SK-N-SH (cell line): ENCODE measurements at regions not wholly inside any gene's neighbourhood (a gene's known extent, or its start where the extent isn't known, plus 50 kb on each side); places are given as distances from the start of the nearest gene placed in this dataset.
A peak's percentile ranks its signal among the peaks of the same experiment; 100 is the strongest.

Source experiments
- CTCF ChIA-PET: fragments of 300-600, 350-600 bp; formaldehyde crosslinking; extraction: SDS; loops from one replicate; lab custom pipeline; 2021; lab: Yijun Ruan, JAX
- POLR2A ChIA-PET: fragments of 350-600 bp; sonication (Branson Sonifier 250); formaldehyde crosslinking; extraction: SDS; loops from one replicate; lab custom pipeline; 2020; ENCODE audit warnings: antibody characterized with exemption, inconsistent platforms; lab: Yijun Ruan, JAX
- DNase-seq: peaks from one replicate; pipeline ENCODE4 v3.0.0; 2012
- H2AFZ ChIP-seq: fragments of 200-600 bp; sonication (generic); 2 replicates; pipeline ENCODE4 v1.8.1; 2016; ENCODE audit warnings: antibody characterized with exemption, mild to moderate bottlenecking, low read depth
- H3F3A ChIP-seq: fragments of 200-600 bp; sonication (generic); replicated peaks from 2 replicates; pipeline ENCODE3; 2016; ENCODE audit warnings: antibody characterized with exemption, mild to moderate bottlenecking; ENCODE audit not compliant: insufficient read depth
- H3K27ac ChIP-seq, 2 experiments: fragments of 200-500 bp in 1 of 2; fragments of 200-600 bp in 1 of 2; sonication (Bioruptor generic) in 1 of 2; sonication (generic), shearing (Covaris generic) in 1 of 2; 2 replicates each; pipeline versions ENCODE4 v1.5.1 to v1.6.1; 2014 to 2016; ENCODE audit warnings: low read depth in 2 of 2, inconsistent platforms in 1 of 2, low read length in 1 of 2, mild to moderate bottlenecking in 1 of 2, mixed read lengths in 1 of 2
- H3K27me3 ChIP-seq: fragments of 200-600 bp; sonication (generic), shearing (Covaris generic); 2 replicates; pipeline ENCODE4 v1.6.1; 2016; ENCODE audit warnings: mixed run types; ENCODE audit not compliant: insufficient read depth
- H3K36me3 ChIP-seq, 2 experiments: fragments of 200-500 bp in 1 of 2; fragments of 200-600 bp in 1 of 2; sonication (Bioruptor generic) in 1 of 2; sonication (generic) in 1 of 2; replicated peaks in 1 of 2; 2 replicates each; pipeline versions ENCODE3 to v1.5.1; 2014 to 2016; ENCODE audit warnings: low read length in 1 of 2, mild to moderate bottlenecking in 1 of 2; ENCODE audit not compliant: insufficient read depth in 2 of 2, control insufficient read depth in 1 of 2
- H3K4me1 ChIP-seq, 2 experiments: fragments of 200-500 bp in 1 of 2; fragments of 200-600 bp in 1 of 2; sonication (Bioruptor generic) in 1 of 2; sonication (generic), shearing (Covaris generic) in 1 of 2; 2 replicates each; pipeline versions ENCODE4 v1.5.1 to v1.6.1; 2014 to 2016; ENCODE audit warnings: low read depth in 1 of 2, low read length in 1 of 2, mixed run types in 1 of 2; ENCODE audit not compliant: insufficient read depth in 2 of 2, control insufficient read depth in 1 of 2
- H3K4me2 ChIP-seq: fragments of 200-600 bp; sonication (generic), shearing (Covaris generic); 2 replicates; pipeline ENCODE4 v1.6.1; 2017; ENCODE audit warnings: mixed run types
- H3K4me3 ChIP-seq, 2 experiments: fragments of 200-500 bp in 1 of 2; fragments of 200-600 bp in 1 of 2; sonication (Bioruptor generic) in 1 of 2; sonication (generic), shearing (Covaris generic) in 1 of 2; 2 replicates each; pipeline versions ENCODE4 v1.5.1 to v1.8.1; 2014 to 2016; ENCODE audit warnings: low read depth in 2 of 2, inconsistent platforms in 1 of 2, low read length in 1 of 2, mild to moderate bottlenecking in 1 of 2, mixed read lengths in 1 of 2, moderate library complexity in 1 of 2
- H3K79me2 ChIP-seq: fragments of 200-600 bp; sonication (generic); 2 replicates; pipeline ENCODE4 v1.8.1; 2017; ENCODE audit warnings: mild to moderate bottlenecking; ENCODE audit not compliant: insufficient read depth
- H3K9ac ChIP-seq: fragments of 200-600 bp; sonication (generic); 2 replicates; pipeline ENCODE4 v1.6.1; 2017; ENCODE audit warnings: mixed run types
- H3K9me2 ChIP-seq: fragments of 200-600 bp; sonication (generic); 2 replicates; pipeline ENCODE4 v1.6.1; 2017; ENCODE audit warnings: mixed run types
- H3K9me3 ChIP-seq: fragments of 200-600 bp; sonication (generic); 2 replicates; pipeline ENCODE4 v1.6.1; 2017; ENCODE audit warnings: mixed run types, mild to moderate bottlenecking, moderate library complexity
- H4K20me1 ChIP-seq: fragments of 200-600 bp; sonication (generic); 2 replicates; pipeline ENCODE4 v1.6.1; 2017; ENCODE audit warnings: mild to moderate bottlenecking, mixed run types; ENCODE audit not compliant: insufficient read depth
- CHD2 ChIP-seq: fragments of 150-350 bp; IDR thresholded peaks from 2 replicates; pipeline ENCODE4 v1.6.1; 2018; ENCODE audit warnings: low read length; ENCODE audit not compliant: partially characterized antibody
- CTCF ChIP-seq: fragments of 200-600 bp; sonication (generic); IDR thresholded peaks from 2 replicates; pipeline ENCODE4 v1.6.1; 2017; ENCODE audit warnings: antibody characterized with exemption, mild to moderate bottlenecking, moderate library complexity
- ELF1 ChIP-seq: IDR thresholded peaks from 2 replicates; pipeline ENCODE4 v1.4.0; 2012
- EP300 ChIP-seq, 2 experiments: IDR thresholded peaks; 2 replicates each; pipeline versions ENCODE4 v1.4.0 to v1.6.1; 2012; ENCODE audit warnings: borderline replicate concordance in 1 of 2, low read depth in 1 of 2, low read length in 1 of 2
- EZH2phosphoT487 ChIP-seq: fragments of 200-600 bp; sonication (generic); IDR thresholded peaks from 2 replicates; pipeline ENCODE4 v1.6.1; 2017; ENCODE audit warnings: low read depth, mixed run types, mild to moderate bottlenecking, antibody characterized with exemption, moderate library complexity, borderline replicate concordance
- FOSL2 ChIP-seq: IDR thresholded peaks from 2 replicates; pipeline ENCODE4 v1.4.0; 2012; ENCODE audit warnings: low read depth, mild to moderate bottlenecking, moderate library complexity, borderline replicate concordance
- GABPA ChIP-seq: IDR thresholded peaks from 2 replicates; pipeline ENCODE4 v1.4.0; 2012; ENCODE audit warnings: low read depth, mild to moderate bottlenecking
- GATA2 ChIP-seq: sonication (generic); formaldehyde crosslinking; IDR thresholded peaks from 2 replicates; pipeline ENCODE4 v1.5.0; 2020; ENCODE audit warnings: mild to moderate bottlenecking, missing genetic modification reagents
- IRF3 ChIP-seq: fragments of 150-350 bp; IDR thresholded peaks from 2 replicates; pipeline ENCODE4 v1.6.1; 2016; ENCODE audit warnings: mild to moderate bottlenecking, low read depth, low read length
- MEF2A ChIP-seq: IDR thresholded peaks from 2 replicates; pipeline ENCODE4 v1.4.0; 2012; ENCODE audit warnings: low read depth, borderline replicate concordance
- NRF1 ChIP-seq: IDR thresholded peaks from 2 replicates; pipeline ENCODE4 v1.6.1; 2012; ENCODE audit warnings: low read depth, mild to moderate bottlenecking, low read length
- PBX3 ChIP-seq: IDR thresholded peaks from 2 replicates; pipeline ENCODE4; 2012
- POLR2AphosphoS5 ChIP-seq: IDR thresholded peaks from 2 replicates; pipeline ENCODE4 v1.6.1; 2012; ENCODE audit warnings: low read depth, low read length
- RAD21 ChIP-seq: IDR thresholded peaks from 2 replicates; pipeline ENCODE4 v1.6.1; 2012; ENCODE audit warnings: mild to moderate bottlenecking, low read length
- RCOR1 ChIP-seq: fragments of 150-350 bp; IDR thresholded peaks from 2 replicates; pipeline ENCODE4 v1.6.1; 2017; ENCODE audit warnings: antibody characterized with exemption, low read length
- REST ChIP-seq: IDR thresholded peaks from 2 replicates; pipeline ENCODE4 v1.6.1; 2012; ENCODE audit warnings: mild to moderate bottlenecking, low read depth, low read length, moderate library complexity
- SIN3A ChIP-seq: IDR thresholded peaks from 2 replicates; pipeline ENCODE4 v1.6.1; 2012; ENCODE audit warnings: low read depth, mild to moderate bottlenecking, low read length, moderate library complexity, borderline replicate concordance
- SMC3 ChIP-seq: IDR thresholded peaks from 2 replicates; pipeline ENCODE4 v1.6.1; 2012; ENCODE audit warnings: low read depth, low read length, improper control_type of control experiment
- YY1 ChIP-seq: IDR thresholded peaks from 2 replicates; pipeline ENCODE4 v1.4.0; 2012; ENCODE audit warnings: low read depth, mild to moderate bottlenecking
- WGBS: methylation state at CpG from one replicate; pipeline ENCODE4 v1.1.6; 2017; ENCODE audit warnings: low lambda C conversion rate; 5-methylcytosine and 5-hydroxymethylcytosine counted together
- TF ChIP-seq, protein P1 (sequence below): IDR thresholded peaks from 2 replicates; pipeline ENCODE4 v1.4.0; 2012; ENCODE audit warnings: low read depth, borderline replicate concordance
- TF ChIP-seq, protein P2 (sequence below): IDR thresholded peaks from 2 replicates; pipeline ENCODE4 v1.4.0; 2012; ENCODE audit warnings: low read depth

DNA sequence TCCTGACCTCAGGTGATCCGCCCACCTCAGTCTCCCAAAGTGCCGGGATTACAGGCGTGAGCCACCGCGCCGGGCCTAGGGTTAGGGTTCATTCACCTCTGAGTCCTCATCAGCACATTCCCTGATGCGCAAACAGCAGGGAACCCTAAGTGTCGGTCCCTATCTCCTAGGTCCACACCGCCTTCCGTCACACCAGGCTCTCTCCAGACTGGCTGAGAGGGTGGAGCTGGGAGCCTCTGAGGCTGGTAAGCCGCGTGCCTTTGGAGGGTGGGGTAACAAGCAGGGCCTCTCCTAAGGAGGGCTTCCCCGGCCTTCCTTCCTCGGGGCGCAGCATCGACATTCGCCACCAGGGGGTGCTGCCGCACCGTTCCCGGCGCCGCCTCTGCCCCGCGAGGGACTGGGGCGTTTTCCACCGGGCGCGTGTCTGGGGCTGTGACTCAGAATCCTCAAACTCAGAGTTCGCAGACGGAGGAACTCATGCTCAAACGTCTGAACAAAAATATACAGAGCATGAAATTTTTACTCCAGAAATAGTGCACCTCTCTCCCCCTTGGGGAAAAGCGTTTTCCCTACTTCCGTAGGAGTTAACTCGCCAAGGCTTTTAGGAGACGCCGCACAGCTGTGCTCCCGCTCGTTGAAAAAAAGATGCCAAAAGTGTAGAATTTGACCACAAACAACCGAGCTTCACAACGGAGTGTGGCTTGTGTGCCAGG is 63.9 kb upstream of the ASAP2 start:
- H3K4me3 ChIP-seq, result peak overlapping the region; percentile 23 to 36; a peak in 2 of 4 replicates
- 21% methylated on average over 35 of the region's 40 CpGs for WGBS
- POLR2A ChIA-PET, result no interaction called here
- no peak for TF ChIP-seq POLR2AphosphoS5
- peak; percentile 99 for TF ChIP-seq SMC3
- peak in 1 of 2 experiments; percentile 44; a peak in 1 of 4 replicates for TF ChIP-seq EP300 (IDR thresholded peaks at IDR 0.05; ENCODE audit: borderline replicate concordance in 1 of 2, low read depth in 1 of 2, low read length in 1 of 2)
- peak; percentile 35 for TF ChIP-seq CHD2
- peak; percentile 78 for TF ChIP-seq FOSL2
- TF ChIP-seq, protein P1, sequence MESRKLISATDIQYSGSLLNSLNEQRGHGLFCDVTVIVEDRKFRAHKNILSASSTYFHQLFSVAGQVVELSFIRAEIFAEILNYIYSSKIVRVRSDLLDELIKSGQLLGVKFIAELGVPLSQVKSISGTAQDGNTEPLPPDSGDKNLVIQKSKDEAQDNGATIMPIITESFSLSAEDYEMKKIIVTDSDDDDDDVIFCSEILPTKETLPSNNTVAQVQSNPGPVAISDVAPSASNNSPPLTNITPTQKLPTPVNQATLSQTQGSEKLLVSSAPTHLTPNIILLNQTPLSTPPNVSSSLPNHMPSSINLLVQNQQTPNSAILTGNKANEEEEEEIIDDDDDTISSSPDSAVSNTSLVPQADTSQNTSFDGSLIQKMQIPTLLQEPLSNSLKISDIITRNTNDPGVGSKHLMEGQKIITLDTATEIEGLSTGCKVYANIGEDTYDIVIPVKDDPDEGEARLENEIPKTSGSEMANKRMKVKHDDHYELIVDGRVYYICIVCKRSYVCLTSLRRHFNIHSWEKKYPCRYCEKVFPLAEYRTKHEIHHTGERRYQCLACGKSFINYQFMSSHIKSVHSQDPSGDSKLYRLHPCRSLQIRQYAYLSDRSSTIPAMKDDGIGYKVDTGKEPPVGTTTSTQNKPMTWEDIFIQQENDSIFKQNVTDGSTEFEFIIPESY, result no peak
- no peak for TF ChIP-seq GABPA
- TF ChIP-seq GATA2 (CRISPR knock-in tag), result no peak
- no peak; the same call in 1 of the 2 replicates for TF ChIP-seq YY1
- peak; percentile 87; the same call in 1 of the 2 replicates for TF ChIP-seq SIN3A
- TF ChIP-seq RCOR1, result peak; percentile 69; the same call in 1 of the 2 replicates
- TF ChIP-seq, protein P2, sequence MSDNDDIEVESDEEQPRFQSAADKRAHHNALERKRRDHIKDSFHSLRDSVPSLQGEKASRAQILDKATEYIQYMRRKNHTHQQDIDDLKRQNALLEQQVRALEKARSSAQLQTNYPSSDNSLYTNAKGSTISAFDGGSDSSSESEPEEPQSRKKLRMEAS, result peak; percentile 96
- TF ChIP-seq CTCF, result peak; percentile 99
- no peak; the same call in 1 of the 2 replicates for TF ChIP-seq ELF1
- 0 out of 2 replicates have a peak, but pooled peaks have one; percentile 9 for TF ChIP-seq PBX3
- no peak for TF ChIP-seq IRF3
- TF ChIP-seq RAD21, result peak; percentile 99
- TF ChIP-seq REST, result 0 out of 2 replicates have a peak, but pooled peaks have one; percentile 45
- TF ChIP-seq MEF2A, result no peak; the same call in 1 of the 2 replicates
- TF ChIP-seq EZH2phosphoT487, result no peak
- TF ChIP-seq NRF1, result no peak

More for the DNA sequence above, 63.9 kb upstream of the ASAP2 start:
- no peaks in the 10 kb centered on the region for H3K79me2 ChIP-seq
- H3K27me3 ChIP-seq, result no peaks in the 10 kb centered on the region
- H3K9ac ChIP-seq, result peak overlapping the region; percentile 28; the same call in 1 of the 2 replicates
- CTCF ChIA-PET, result interaction anchor here (0.6 to 7.1 kb wide), 79 partner anchors 10 to 403 kb away, joined by 3 to 99 read pairs (median 4); partner anchors contain the start of genes ASAP2, CPSF3 and ITGB1BP1
- H2AFZ ChIP-seq, result peak overlapping the region; percentile 68; the same call in 1 of the 2 replicates
- H3K36me3 ChIP-seq, result no peaks in the 10 kb centered on the region
- H4K20me1 ChIP-seq, result no peaks in the 10 kb centered on the region
- no peaks in the 10 kb centered on the region for H3K9me3 ChIP-seq
- peak overlapping the region; percentile 65 for H3K4me2 ChIP-seq
- peaks cover 6% of the 10 kb centered on the region for H3F3A ChIP-seq
- peaks cover 3 to 8% of the 10 kb centered on the region in 2 experiments; a peak in 2 of 4 replicates for H3K4me1 ChIP-seq
- DNase-seq, result peak; percentile 94
- peak overlapping the region; percentile 16 to 58; a peak in 3 of 4 replicates for H3K27ac ChIP-seq
- H3K9me2 ChIP-seq, result no peaks in the 10 kb centered on the region
